DMS153 treated with DMSO at 0.1 percent for 48 hours (cell line): ENCODE measurements at regions not wholly inside any gene's neighbourhood (a gene's known extent, or its start where the extent isn't known, plus 50 kb on each side); places are given as distances from the start of the nearest gene placed in this dataset.
A peak's percentile ranks its signal among the peaks of the same experiment; 100 is the strongest.
"Not testable (repeated sequence)": the region's sequence is repeated elsewhere in the genome, so short reads cannot be mapped to it uniquely, and the experiment has no call there.

Source experiments
- DNase-seq: peaks from one replicate; lab custom pipeline; 2025; ENCODE audit not compliant: unreplicated experiment; lab: John Stamatoyannopoulos, UW

DNA sequence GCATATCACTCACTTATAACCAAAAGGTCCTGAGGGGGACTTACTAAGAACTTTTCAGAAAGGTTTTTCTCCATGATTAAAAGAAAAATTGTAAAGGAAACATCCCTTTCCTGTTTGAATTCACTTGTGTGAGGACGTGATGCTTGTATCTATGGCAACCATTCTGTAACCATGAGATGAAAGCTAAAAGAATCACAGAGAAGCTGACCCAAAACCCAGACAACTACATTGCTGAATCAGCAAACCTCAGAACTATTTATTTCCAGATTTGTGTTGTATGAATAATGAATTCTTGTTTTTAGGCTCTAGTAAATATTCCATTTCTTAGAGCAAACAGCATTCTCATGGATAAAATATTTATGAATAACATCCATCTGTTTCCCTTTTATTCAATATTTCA, 91.2 kb downstream of the RCHY1 start:
- DNase-seq = no peak

DNA sequence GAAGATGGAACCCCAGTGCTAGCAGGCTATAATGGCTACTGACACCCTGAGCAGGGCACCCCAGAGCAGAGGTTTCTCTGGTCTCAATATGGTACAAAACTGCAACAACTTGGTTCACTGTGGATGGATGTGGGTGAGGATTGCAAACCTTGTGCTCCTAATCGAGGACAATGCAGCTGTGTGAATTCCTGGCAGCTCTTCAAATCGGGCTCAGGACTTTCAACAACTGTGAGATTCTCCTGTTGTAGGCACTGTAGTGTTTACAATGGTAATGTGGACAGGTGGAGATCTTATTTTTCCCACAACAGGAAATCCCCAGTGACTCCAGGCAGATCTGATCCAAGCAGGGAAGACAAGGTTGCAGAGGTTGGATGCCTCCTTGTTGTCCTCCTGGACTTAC, 101.5 kb downstream of the RCHY1 start:
- no peak for DNase-seq

DNA sequence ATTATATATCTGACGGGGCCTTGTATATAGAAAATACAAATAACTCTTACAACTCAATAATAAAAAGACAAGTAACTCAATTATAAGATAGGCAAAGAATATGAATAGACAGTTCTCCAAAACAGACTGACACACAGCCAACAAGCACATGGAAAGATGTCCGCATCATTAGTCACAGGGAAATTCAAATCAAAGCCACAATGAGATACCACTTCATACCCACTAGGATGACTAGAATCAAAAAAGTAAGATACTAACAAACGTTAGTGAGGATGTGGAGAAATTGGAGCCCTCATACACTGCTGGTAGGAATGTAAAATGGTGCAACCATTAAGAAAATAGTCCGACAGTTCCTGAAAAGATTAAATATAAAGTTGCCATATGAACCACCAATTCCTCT, 115.7 kb downstream of the RCHY1 start:
- DNase-seq = no peak

DNA sequence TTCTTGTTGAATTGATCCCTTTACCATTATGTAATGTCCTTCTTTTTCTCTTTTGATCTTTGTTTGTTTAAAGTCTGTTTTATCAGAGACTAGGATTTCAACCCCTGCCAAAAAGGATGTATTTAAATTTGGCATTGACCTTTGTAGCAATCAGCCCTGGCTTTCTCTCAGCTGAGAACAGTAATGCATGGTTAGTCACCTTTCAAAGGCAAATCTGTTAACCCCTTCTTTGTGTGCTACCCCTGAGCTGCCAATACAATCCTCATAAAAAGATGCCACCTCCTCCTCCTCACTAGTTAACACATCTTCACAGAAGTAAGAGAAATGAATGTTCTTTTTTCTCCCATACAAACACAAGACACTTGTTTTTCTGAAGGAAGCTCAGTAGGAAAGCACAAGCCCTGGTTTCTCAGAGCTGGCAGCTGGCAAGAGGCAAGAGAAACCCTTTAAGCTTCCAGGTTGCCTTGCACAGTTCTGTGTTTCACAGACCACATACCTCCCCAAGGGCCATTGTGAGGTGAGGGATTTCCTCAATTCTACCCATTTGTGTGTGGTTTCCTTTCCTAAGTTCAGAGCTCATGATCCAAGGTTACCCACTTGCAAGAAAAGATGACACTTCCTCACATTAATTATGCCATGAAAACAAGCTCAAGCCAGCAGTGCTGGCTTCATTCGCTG, 122.6 kb downstream of the RCHY1 start:
- no peak for DNase-seq

DNA sequence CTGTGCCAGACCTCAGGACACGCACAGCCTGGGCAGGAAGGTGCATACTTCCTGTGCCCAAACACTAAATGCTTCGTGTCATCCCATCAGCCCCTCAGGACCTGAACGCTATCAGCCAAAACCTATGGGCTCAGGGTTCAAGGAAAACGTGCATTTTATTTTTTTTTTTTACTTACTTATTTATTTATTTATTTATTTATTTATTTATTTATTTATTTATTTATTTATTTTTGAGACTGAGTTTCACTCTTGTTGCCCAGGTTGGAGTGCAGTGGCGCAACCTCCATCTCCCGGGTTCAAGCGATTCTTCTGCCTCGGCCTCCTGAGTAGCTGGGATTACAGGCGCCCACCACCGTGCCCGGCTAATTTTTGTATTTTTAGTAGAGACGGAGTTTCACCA, 127.8 kb downstream of the RCHY1 start:
- DNase-seq = not testable (repeated sequence)

DNA sequence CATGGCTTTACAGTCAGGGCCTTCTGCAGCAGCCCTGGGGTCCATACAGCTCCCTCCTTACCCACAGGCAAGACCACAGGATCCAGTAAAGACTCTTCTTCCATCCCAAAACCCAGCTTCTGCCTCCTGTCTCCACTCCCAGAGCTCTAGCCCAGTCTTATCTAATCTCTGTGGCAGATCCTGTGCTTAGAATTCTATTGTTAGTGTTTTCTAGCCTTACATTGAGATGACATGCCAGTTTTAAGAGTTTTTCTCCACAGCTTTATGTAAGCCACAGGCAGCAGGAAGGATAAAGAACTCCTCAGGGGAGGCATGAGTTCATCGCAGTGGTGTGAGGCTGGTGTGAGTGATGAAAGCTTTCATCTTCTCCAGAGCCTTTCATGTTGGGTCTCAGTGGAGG, 129.1 kb downstream of the RCHY1 start:
- no peak for DNase-seq

DNA sequence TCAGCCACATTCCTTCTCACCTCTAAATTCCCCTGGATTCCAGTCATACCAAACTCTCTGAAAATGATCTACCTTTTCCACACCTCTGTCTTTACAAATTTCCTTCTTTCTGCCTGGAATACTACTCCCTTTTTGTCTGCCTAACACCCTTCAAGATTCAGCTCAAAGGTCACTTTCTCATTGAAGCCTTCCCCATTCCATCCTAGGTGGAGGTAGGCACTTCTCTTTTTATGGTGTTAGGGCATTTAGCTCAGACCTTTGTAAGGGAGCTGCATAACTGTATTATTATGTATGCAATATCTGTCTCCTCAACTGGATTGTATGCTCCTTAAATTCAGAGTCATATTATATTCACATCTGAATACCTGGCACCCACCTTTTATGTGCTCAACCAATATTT, 137.7 kb downstream of the RCHY1 start:
- DNase-seq = no peak

DNA sequence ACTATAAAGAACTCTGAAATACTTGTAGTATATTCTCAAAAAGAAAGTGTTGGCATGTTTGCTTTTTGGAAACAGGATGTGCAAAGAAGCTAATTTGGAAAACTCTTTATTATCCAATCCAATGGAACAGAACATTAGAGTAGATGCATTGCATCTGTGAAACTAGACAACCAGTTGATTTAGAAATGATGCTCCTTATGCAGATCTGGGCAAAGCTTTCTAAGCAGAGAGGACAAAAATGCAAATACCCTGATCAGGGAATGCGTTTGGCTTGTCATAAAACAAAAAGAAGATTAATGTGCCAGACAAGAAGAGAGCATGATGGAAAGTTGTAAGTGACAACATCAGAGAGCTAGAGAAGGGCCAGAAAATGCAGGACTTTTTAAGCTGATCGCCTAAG, 142.3 kb downstream of the RCHY1 start:
- no peak for DNase-seq

DNA sequence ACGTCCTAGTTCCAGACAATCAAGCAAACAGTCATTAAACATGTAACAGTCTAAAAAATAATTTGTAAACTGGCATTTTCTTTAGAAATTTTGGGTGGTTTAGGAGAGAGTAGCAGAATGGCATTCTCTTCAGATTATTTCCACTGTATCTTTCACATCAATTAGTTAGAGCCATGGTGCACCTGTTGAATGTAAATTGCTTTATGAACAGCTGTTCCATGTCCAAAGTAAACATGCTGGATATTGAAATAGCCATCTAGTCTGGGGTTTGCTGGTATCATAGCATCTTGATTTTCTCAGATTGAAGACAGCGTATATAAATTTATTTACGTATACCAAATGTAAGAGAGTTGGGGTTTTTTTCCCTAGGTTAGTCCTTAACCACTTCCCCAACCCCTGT, 143.6 kb downstream of the RCHY1 start:
- no peak for DNase-seq

DNA sequence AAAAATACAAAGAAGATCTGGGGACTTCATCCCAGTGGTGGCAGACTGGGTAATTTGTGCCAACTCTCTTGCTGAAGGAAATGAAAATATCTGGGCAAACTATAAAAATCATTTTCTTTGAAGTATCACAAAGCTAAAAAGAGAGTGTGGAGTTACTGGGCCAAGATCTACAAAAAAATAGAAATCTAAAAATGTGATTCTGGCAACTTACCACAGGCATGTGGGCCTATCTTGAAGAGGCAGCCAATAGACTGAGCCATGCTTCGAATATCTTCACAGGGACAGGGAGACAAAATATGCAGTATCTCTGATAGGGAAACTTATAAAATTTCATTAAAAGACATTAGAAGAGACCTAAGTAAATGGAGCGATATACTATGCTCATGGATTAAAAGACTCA, 168.8 kb downstream of the RCHY1 start:
- no peak for DNase-seq

DNA sequence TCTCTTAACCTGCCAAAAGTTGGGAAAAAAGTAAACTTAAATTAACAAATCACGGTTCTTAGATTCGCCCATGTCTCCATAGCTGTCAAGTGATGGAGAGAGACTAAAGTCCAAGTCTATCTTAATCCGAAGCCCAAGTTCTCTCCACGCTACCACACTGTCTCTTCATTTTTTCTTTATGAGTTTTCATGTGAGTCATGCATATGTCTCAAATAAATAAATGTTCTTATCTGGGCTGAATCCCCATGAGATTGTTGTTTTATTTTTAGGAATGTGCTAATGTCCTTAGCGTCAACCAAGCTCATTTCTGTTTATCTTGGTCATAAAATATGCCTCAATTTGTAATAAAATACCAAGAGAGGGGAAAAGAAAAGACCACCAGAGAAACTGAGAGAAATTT, 169.3 kb downstream of the RCHY1 start:
- no peak for DNase-seq

DNA sequence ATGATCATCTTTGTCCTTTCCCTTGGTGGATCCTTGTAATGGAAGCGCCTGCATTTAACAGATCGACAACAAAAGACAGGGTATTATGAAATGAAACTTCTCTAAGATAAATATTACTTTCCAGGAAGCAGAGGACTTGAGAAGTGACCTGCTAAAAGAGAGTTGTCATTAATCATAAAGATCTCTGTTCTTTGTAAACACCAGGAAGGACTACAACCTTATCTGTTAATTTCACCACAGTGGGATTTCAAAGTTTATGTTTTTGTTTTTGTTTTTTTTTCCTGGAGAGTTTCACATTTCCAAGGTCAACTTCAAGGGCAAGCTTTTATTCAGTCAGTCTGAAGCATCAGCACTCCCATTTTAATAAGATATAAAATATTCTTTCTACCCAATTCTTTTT, 170.9 kb downstream of the RCHY1 start:
- no peak for DNase-seq

DNA sequence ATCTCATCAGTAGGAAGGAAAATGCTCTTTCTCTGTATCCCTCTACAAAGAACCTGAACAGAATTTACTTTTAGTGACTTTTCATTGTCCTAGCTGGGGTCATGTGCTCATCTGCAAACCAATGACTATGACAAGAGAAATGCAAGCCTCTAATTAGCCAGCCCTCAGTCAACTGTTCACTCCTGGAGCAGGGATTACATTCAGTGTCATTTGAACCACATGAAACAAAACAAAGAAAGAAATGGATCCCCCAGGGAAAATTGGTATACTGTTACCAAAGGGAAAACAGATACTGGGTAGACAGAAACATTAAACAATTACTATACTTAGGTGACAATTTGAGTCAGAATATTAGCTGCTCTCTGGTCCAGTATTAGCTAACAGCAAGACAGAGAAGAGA, 173.6 kb downstream of the RCHY1 start:
- no peak for DNase-seq

DNA sequence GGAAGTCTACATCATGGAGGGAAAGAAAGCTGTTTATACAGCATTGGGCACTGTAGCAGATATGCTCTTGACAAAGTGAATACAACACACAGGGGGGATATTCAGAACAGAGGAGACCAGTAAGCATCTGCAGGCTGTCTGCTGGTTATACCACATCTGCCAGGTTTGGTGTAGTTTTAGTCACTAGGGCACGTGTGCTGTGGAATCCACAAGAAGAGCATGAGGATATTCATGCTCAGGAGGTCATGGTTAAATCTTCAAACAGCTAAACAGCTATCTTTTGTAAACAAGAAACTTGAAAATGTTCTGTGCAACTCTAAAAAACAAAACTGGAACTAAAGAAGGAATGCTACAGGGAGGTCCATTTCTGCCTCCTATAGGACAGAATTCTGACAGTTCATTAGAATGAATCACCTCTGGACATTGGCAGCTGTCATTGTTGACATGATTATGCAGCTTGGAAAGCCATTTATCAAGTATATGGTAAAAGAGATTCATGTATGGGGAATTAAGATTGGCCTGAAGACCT, 175.8 kb downstream of the RCHY1 start:
- no peak for DNase-seq

DNA sequence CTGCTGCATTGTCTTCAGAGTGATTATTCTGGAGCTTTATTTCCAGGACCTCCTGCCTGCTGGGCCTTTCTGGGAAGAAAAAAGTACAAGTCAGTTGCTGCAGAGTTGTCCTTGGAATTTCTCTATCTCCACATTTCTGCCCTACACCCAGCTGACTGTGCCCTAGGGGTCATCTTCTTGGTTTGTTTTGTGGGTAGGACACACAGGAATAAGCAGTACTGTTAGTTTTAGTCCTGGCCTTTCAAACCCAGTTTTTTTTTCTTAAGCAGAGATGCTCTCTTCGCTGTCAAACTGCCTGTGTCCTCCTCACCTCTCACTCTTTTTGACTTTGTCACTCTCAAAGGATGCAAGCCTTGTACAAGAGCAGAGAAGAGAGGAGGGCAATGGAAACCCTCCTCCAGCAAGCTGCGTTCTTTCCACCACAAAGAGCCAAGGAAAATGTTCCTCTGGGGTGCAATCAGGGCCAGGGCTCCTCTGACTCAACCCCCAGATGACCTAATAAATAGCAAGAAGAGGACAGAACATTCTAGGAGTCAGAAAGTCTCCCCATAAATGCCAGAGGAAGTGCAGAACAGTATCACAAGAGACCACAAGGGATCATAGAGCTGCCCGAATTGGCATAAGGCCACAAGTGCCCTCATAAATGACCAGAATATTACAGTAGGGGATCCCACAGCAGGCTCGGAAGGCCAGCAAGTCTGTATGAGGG, 186.2 kb downstream of the RCHY1 start:
- DNase-seq = no peak

DNA sequence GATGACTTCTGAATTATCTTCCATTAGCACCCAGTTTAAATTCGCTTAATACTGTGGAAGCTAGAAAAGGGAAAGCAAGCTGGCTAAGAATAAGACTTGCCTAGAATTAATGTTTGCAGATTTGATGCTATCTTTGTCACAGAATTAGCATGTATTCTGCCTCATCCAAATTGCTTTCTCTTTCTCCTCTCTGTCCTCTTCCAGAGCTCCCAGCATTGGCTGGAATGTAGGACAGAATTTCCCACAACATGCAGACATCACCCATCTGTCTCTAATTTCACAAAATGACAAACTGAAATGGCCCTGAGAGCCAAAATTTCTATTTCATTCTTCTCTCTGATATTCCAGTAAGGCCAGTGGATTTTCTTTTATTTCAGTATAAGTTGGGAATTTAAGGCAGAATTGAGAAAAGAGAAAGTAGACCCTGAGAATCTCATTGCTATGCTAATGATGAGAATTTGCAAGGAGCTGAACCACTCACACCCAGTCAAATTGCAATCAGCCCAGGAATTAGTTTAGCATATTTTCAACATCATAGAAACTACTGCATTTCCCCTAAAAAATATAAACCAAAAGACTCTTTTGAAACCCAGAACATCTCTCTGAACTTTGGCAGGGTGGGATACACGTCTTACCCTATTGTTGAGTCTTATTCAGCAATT, 188.8 kb downstream of the RCHY1 start:
- DNase-seq = no peak

DNA sequence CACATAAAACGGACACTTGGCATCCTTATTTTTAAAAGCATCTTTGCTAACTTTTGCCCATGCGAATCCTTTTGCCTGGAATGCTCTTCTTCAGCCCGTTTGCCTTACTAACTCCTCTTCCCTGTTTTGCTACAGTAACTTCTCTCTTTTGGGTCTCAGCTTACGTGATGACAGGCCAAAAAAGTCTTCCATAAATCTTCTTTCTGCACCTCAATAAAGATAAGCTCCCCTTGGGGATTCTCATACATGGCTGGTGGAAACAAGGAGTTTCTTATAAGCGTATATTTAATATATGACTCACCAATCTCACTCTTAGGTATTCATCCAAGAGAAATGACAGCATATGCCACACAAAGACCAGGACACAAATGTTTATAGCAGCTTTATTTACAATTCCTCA, 192.7 kb downstream of the RCHY1 start:
- DNase-seq = no peak

DNA sequence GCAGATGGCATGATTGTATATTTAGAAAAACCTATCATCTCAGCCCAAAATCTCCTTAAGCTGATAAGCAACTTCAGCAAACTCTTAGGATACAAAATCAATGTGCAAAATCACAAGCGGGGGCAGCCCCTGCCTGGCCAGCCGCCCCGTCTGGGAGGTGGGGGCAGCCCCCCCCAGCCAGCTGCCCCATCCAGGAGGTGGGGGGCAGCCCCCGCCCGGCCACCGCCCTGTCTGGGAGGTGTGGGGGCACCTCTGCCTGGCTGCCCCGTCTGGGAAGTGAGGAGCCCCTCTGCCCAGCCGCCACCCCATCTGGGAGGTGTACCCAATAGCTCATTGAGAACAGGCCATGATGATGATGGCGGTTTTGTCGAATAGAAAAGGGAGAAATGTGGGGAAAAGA, 196.6 kb downstream of the RCHY1 start:
- not testable (repeated sequence) for DNase-seq

DNA sequence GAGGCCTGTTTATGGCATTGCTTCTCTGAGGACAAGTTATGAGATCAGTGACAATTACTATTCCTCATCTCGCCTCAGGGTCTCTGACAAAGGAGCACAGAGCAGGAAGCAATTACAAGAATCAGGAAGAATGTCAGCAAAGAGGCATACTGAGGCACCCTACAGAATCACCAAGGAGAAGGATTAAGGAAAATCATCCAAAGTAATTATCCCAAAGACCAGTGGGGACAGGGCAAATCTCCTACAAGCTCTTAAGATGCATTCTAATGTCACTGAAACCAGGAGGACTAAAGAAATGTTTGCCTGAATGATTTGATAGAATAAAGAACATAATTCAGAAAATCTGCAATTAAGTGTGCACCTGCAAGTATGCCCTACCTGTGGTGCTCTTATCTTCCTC, 206.2 kb downstream of the RCHY1 start:
- no peak for DNase-seq

DNA sequence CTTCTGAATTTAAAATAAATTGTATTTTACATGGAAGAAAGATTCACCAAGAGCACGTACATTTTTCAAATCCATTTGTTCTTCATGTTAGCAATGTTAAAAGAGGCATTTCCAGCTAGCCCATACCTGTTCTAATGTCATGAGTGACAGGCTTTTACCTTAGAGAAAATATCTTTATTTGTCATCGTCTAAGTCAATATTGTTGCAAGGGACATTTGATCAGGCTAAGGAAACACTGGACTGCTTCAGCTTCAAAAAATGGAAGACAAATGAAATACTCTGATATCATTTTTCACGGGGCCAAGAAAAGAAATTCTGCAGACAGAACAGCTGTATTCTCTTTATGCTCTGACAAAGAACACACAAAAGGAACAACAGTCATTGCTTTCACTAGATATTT, 207.7 kb downstream of the RCHY1 start:
- no peak for DNase-seq

DNA sequence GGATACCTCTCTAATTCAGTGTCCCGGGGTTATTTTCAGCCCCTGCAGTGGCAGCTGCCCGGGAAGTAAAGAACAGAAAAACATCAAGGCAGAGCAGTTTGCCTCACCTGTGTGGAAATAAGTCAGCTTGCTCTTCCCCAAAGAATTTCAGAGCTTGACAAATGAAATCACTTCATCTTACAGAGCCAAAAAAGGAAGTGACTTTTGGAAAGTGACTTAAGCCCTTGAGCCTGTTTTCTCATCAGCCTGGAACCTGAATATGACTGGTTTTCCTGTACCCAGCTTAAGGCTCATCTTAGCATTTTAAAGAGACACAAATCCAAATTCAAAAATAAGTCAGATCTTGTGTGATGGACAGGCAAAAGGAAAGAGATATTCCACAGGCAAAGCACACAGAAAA, 211.6 kb downstream of the RCHY1 start:
- DNase-seq = no peak

DNA sequence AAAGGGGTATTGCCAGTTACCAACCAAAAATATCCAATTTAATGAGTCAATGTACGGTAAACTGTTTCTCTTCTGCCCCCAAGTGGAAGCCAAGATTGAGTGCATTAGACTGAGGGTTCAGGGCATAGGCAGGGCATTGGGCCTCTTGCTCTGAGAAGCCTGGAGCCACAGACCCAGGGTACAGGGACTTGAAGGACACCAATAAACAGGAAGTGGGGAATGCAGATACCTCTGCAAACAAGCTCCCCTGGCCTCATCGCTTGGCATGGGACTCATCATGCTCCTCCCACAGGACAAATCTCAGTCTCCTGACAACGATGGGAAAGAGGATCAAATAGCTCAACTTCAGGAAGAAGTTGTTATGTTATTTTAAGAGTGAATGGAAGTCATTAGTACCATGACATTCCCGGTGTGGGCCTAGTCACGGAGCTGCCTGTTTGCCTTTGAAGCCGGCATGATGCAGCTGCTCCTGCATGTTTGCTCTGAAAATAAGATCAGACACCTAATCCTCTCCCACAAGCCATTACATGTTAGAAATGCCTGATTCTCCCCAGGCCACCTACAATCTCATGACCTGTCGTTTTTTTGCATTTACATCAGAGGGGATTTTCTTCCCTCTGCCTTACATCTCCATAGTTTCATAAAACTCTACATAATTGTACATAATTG, 224.2 kb downstream of the RCHY1 start:
- peak; percentile 83 for DNase-seq
